IPS-NIHi7 (cell line): ENCODE measurements at regions not wholly inside any gene's neighbourhood (a gene's known extent, or its start where the extent isn't known, plus 50 kb on each side); places are given as distances from the start of the nearest gene placed in this dataset.
"Not testable (repeated sequence)": the region's sequence is repeated elsewhere in the genome, so short reads cannot be mapped to it uniquely, and the experiment has no call there.

Experiments
- DNase-seq: peaks from one replicate; pipeline ENCODE4 v3.0.0; 2012; ENCODE audit warnings: mixed read lengths; ENCODE audit errors: extremely low spot score

GRCh38 chr7:65453341-65454030, 79.8 kb downstream of the ZNF92 start:
- no peak for DNase-seq

- DNase-seq = no peak
Measured at GRCh38 chr7:65454469-65454868, 80.8 kb downstream of the ZNF92 start.

GRCh38 chr7:65455050-65455449, 81.4 kb downstream of the ZNF92 start:
- DNase-seq = not testable (repeated sequence)

GRCh38 chr7:65457705-65458104, 84.0 kb downstream of the ZNF92 start:
- no peak for DNase-seq

- no peak for DNase-seq
Measured at GRCh38 chr7:65459438-65459837, 85.8 kb downstream of the ZNF92 start.

- DNase-seq = no peak
Measured at GRCh38 chr7:65462148-65462716, 88.6 kb downstream of the ZNF92 start.

- no peak for DNase-seq
Measured at GRCh38 chr7:65463184-65463583, 89.5 kb downstream of the ZNF92 start.

GRCh38 chr7:65469919-65470558, 96.4 kb downstream of the ZNF92 start:
- DNase-seq = not testable (repeated sequence)

- no peak for DNase-seq
Measured at GRCh38 chr7:65471587-65471986, 97.9 kb downstream of the ZNF92 start.

GRCh38 chr7:65475040-65475726, 101.5 kb downstream of the ZNF92 start:
- DNase-seq = no peak

- DNase-seq = no peak
Measured at GRCh38 chr7:65475734-65476319, 102.2 kb downstream of the ZNF92 start.

- DNase-seq = peak; percentile 92
Measured at GRCh38 chr7:65477326-65477725, 103.7 kb downstream of the ZNF92 start.

- no peak for DNase-seq
Measured at GRCh38 chr7:65489260-65489767, 115.7 kb downstream of the ZNF92 start.

- DNase-seq = not testable (repeated sequence)
Measured at GRCh38 chr7:65496697-65497096, 123.0 kb downstream of the ZNF92 start.

- DNase-seq = no peak
Measured at GRCh38 chr7:65503434-65504152, 129.9 kb downstream of the ZNF92 start.

- DNase-seq = not testable (repeated sequence)
Measured at GRCh38 chr7:65504504-65505319, 131.1 kb downstream of the ZNF92 start.

- not testable (repeated sequence) for DNase-seq
Measured at GRCh38 chr7:65505320-65505633, 131.6 kb downstream of the ZNF92 start.

GRCh38 chr7:65508581-65509367, 135.1 kb downstream of the ZNF92 start:
- not testable (repeated sequence) for DNase-seq

GRCh38 chr7:65509368-65510186, 135.9 kb downstream of the ZNF92 start:
- no peak for DNase-seq
